GM12878 (cell line): ENCODE measurements at regions not wholly inside any gene's neighbourhood (a gene's known extent, or its start where the extent isn't known, plus 50 kb on each side); places are given as distances from the start of the nearest gene placed in this dataset.

ENCODE experiments used
- ATAC-seq: fragments of 200-7000 bp; cut with Tn5 transposase; 3 replicates; pipeline ENCODE4 v1.9.1; 2020; ENCODE audit warnings: mild to moderate bottlenecking, moderate library complexity
- BruUV-seq: library from RNA; stranded (reverse); fragments of 400-500 nt; replicated peaks from 2 replicates; lab custom pipeline; 2021; lab: Mats Ljungman, UMichigan
- CTCF ChIA-PET: fragments of 300-600 bp; sonication (Branson Sonifier 250); formaldehyde crosslinking; extraction: SDS; loops from one replicate; lab custom pipeline; 2021; ENCODE audit warnings: inconsistent platforms; lab: Yijun Ruan, JAX
- POLR2A ChIA-PET: fragments of 350-600 bp; formaldehyde crosslinking; extraction: SDS; loops from one replicate; lab custom pipeline; 2021; ENCODE audit warnings: inconsistent platforms; lab: Charles Lee
- RAD21 ChIA-PET: fragments of 300-600 bp; sonication (Branson Sonifier 250); formaldehyde crosslinking; loops from one replicate; lab custom pipeline; 2023; ENCODE audit warnings: antibody characterized with exemption; ENCODE audit not compliant: unreplicated experiment; lab: Charles Lee
- SMC1A ChIA-PET: fragments of 300-600 bp; sonication (Branson Sonifier 250); formaldehyde crosslinking; loops from one replicate; lab custom pipeline; 2023; ENCODE audit not compliant: unreplicated experiment, uncharacterized antibody; lab: Charles Lee
- DNase-seq: peaks from one replicate; pipeline ENCODE4 v3.0.0-alpha.2; 2011; ENCODE audit warnings: low read depth, low spot score
- FAIRE-seq: peaks from 3 replicates; lab custom pipeline; 2011; peaks lifted over from hg19 to GRCh38; lab: Jason Lieb, UNC
- H2AFZ ChIP-seq: 2 replicates; pipeline ENCODE4 v1.6.0; 2011; ENCODE audit warnings: low read depth, low read length, control low read depth; ENCODE audit not compliant: control insufficient read depth
- H3K27ac ChIP-seq: 2 replicates; pipeline ENCODE4 v1.5.1; 2011; ENCODE audit warnings: control low read depth; ENCODE audit not compliant: control insufficient read depth, insufficient read depth
- H3K27me3 ChIP-seq, 2 experiments: replicated peaks in 1 of 2; 2 replicates each; pipeline versions ENCODE4 v1.6.0 to v1.6.1; 2011; ENCODE audit warnings: low read length in 1 of 2; ENCODE audit not compliant: control insufficient read depth in 2 of 2, insufficient read depth in 2 of 2
- H3K36me3 ChIP-seq, 2 experiments: 2 replicates each; pipeline ENCODE4 v1.5.1; 2011; ENCODE audit warnings: low read length in 1 of 2; ENCODE audit not compliant: control insufficient read depth in 2 of 2, insufficient read depth in 2 of 2
- H3K4me1 ChIP-seq: 2 replicates; pipeline ENCODE4 v1.6.1; 2011; ENCODE audit warnings: mild to moderate bottlenecking, low read length, moderate library complexity, mixed read lengths; ENCODE audit not compliant: control insufficient read depth, insufficient read depth
- H3K4me2 ChIP-seq: 2 replicates; pipeline ENCODE4 v1.6.0; 2011; ENCODE audit warnings: control low read depth; ENCODE audit not compliant: control insufficient read depth, insufficient read depth
- H3K4me3 ChIP-seq: fragments of 200-600 bp; sonication (generic); 2 replicates; pipeline ENCODE4 v1.5.1; 2016
- H3K79me2 ChIP-seq: 2 replicates; pipeline ENCODE4 v1.6.0; 2011; ENCODE audit warnings: low read length; ENCODE audit not compliant: control insufficient read depth, insufficient read depth
- H3K9ac ChIP-seq: 2 replicates; pipeline ENCODE4 v1.8.0; 2011; ENCODE audit warnings: low read length, control low read depth, mixed read lengths; ENCODE audit not compliant: control insufficient read depth, insufficient read depth
- H3K9me3 ChIP-seq: replicated peaks from 3 replicates; pipeline ENCODE4 v1.5.1; 2011; ENCODE audit warnings: mild to moderate bottlenecking, low read length; ENCODE audit not compliant: control insufficient read depth, insufficient read depth
- H4K20me1 ChIP-seq: 2 replicates; pipeline ENCODE4 v1.6.0; 2011; ENCODE audit not compliant: control insufficient read depth, insufficient read depth
- BRCA1 ChIP-seq: IDR thresholded peaks from 2 replicates; pipeline ENCODE4 v1.6.1; 2011; ENCODE audit warnings: low read depth, low read length, improper control_type of control experiment
- CBX3 ChIP-seq: fragments of 200-600 bp; sonication (generic); IDR thresholded peaks from 2 replicates; pipeline ENCODE4 v1.6.1; 2016; ENCODE audit warnings: low read depth, borderline replicate concordance
- IRF4 ChIP-seq: IDR thresholded peaks from 2 replicates; pipeline ENCODE4 v1.6.1; 2011; ENCODE audit warnings: low read depth, low read length
- LARP7 ChIP-seq: fragments of 450-650 bp; IDR thresholded peaks from 2 replicates; pipeline ENCODE4 v1.6.1; 2017; ENCODE audit warnings: mild to moderate bottlenecking
- TBL1XR1 ChIP-seq: IDR thresholded peaks from 2 replicates; pipeline ENCODE4 v1.6.1; 2012; ENCODE audit warnings: low read depth, low read length, improper control_type of control experiment
- YBX1 ChIP-seq: fragments of 450-650 bp; IDR thresholded peaks from 2 replicates; pipeline ENCODE4 v1.6.1; 2016; ENCODE audit warnings: antibody characterized with exemption
- WGBS: methylation state at CpG from one replicate; pipeline ENCODE4 v1.1.6; 2016; ENCODE audit warnings: low lambda C conversion rate; ENCODE audit not compliant: insufficient replicate concordance, insufficient coverage; ENCODE audit errors: missing lambda C conversion rate; 5-methylcytosine and 5-hydroxymethylcytosine counted together
- in situ Hi-C: fragments of 300-500 bp; cut with MboI; formaldehyde crosslinking; loops from 9 replicates; pipeline ENCODE4 v1.14.3; 2018; ENCODE audit warnings: mixed read lengths
- intact Hi-C: fragments of 100-400 bp; cut with micrococcal nuclease; formaldehyde crosslinking; loops from one replicate; pipeline ENCODE4 v1.14.2; 2022; ENCODE audit not compliant: unreplicated experiment
- TF ChIP-seq, protein P1 (sequence below): IDR thresholded peaks from 2 replicates; pipeline ENCODE4 v1.6.1; 2012; ENCODE audit warnings: mild to moderate bottlenecking, low read depth, low read length

DNA sequence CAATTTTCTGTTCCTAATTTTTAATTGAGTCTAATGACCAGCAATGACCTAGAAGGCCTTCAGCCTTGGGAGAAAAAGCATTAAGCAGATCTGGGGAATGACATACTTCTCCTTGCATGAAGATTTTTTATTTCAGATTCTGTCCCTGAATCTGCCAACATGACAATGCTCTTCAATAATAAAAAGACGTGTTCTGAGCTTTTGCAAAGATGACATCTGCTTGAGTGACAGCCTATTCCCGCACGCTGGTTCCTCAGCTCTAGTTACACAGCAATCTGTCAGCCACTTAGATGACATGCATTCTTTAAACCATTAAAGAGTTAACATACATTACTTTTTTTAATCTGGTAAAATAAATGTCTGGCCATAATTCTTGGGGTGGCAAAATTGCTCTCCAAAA is 129.3 kb upstream of the CDH6 start:
- no peak for FAIRE-seq

More for the DNA sequence above, 129.3 kb upstream of the CDH6 start:
- no peaks in the 10 kb centered on the region for H3K4me1 ChIP-seq
- in situ Hi-C loops: no loop called here
- TF ChIP-seq BRCA1 (no peak), TBL1XR1 (no peak), YBX1 (no peak), CBX3 (no peak), IRF4 (no peak), LARP7 (no peak)
- TF ChIP-seq, protein P1, sequence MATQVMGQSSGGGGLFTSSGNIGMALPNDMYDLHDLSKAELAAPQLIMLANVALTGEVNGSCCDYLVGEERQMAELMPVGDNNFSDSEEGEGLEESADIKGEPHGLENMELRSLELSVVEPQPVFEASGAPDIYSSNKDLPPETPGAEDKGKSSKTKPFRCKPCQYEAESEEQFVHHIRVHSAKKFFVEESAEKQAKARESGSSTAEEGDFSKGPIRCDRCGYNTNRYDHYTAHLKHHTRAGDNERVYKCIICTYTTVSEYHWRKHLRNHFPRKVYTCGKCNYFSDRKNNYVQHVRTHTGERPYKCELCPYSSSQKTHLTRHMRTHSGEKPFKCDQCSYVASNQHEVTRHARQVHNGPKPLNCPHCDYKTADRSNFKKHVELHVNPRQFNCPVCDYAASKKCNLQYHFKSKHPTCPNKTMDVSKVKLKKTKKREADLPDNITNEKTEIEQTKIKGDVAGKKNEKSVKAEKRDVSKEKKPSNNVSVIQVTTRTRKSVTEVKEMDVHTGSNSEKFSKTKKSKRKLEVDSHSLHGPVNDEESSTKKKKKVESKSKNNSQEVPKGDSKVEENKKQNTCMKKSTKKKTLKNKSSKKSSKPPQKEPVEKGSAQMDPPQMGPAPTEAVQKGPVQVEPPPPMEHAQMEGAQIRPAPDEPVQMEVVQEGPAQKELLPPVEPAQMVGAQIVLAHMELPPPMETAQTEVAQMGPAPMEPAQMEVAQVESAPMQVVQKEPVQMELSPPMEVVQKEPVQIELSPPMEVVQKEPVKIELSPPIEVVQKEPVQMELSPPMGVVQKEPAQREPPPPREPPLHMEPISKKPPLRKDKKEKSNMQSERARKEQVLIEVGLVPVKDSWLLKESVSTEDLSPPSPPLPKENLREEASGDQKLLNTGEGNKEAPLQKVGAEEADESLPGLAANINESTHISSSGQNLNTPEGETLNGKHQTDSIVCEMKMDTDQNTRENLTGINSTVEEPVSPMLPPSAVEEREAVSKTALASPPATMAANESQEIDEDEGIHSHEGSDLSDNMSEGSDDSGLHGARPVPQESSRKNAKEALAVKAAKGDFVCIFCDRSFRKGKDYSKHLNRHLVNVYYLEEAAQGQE: no peak
- TF ChIP-seq, all 136 proteins: peak for 0
- H4K20me1 ChIP-seq: no peaks in the 10 kb centered on the region
- no peaks in the 10 kb centered on the region for H3K27me3 ChIP-seq
- H3K79me2 ChIP-seq: no peaks in the 10 kb centered on the region
- no peaks in the 10 kb centered on the region for H3K36me3 ChIP-seq
- ATAC-seq (no peak), DNase-seq (no peak)
- H3K4me2 ChIP-seq: no peak overlapping the region
- H3K27ac ChIP-seq: no peak overlapping the region
- WGBS: 59% methylated on average over 3 of the region's 3 CpGs
- H3K9me3 ChIP-seq: no peaks in the 10 kb centered on the region
- H3K4me3 ChIP-seq: no peak overlapping the region
- RAD21 ChIA-PET: no interaction called here
- POLR2A ChIA-PET: no interaction called here
- H3K9ac ChIP-seq: no peak overlapping the region
- intact Hi-C loops: no loop called here
- no TSS peak for BruUV-seq
- SMC1A ChIA-PET: no interaction called here
- no peak overlapping the region for H2AFZ ChIP-seq
- CTCF ChIA-PET: no interaction called here
